ENCODE measurements at regions not wholly inside any gene's neighbourhood (a gene's known extent, or its start where the extent isn't known, plus 50 kb on each side); places are given as distances from the start of the nearest gene placed in this dataset.

DNA sequence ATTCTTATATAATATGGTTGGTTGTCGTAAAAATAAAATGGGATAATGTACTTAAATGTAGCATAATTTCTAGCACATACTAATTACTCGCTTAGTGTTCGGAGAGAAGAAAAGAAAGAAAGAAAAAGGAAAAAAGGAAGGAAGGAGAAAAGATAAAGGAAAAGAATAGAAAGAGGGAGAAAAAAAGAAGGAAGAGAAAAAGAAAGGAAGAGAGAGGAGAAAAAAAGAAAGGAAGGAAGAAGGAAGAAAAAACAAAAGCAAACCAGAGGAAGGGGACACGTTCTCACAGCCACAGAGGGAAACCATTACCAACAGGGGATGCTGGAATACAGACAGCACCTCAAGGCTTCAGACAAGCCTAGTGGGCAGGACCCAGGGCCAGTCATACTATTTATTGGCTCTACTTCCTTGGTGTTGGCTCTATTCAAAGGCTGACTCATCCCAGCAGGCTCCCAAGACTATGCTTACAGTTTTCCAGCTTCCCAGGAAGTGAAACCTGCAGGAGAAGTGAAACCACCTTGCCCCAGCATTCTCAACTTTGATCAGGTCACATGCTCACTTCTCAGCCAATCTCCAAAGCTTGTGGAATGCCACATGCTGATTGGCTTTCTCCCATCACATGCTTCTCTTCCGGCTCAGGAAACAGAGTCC, 273.5 kb upstream of the IRX5 start:
- no peaks in the 10 kb centered on the region for H3K36me3 ChIP-seq (ENCODE audit: control insufficient read depth in 2 of 2, insufficient read depth in 1 of 2, low read length in 2 of 2)
- H3K27ac ChIP-seq (ENCODE audit: extremely low read depth, low read depth, low read length) = no peak overlapping the region
- H3K9me3 ChIP-seq (ENCODE audit: control insufficient read depth, insufficient read depth, low read depth, low read length) = no peaks in the 10 kb centered on the region
- POLR2A ChIA-PET = interaction anchor here (0.5 kb wide), 1 partner anchor 69 kb away, joined by 3 read pairs; no protein-coding TSS in a partner anchor
- H3K4me3 ChIP-seq (ENCODE audit: low read depth, low read length) = no peak overlapping the region
- peaks cover 4% of the 10 kb centered on the region for H3K4me1 ChIP-seq (ENCODE audit: control insufficient read depth, insufficient read depth, low read length)
- CTCF ChIA-PET = interaction anchor here (0.6 to 1.2 kb wide), 2 partner anchors 48 to 300 kb away, joined by 3 to 4 read pairs; no protein-coding TSS in a partner anchor
- TF ChIP-seq GLIS2 (tag by site-specific recombination; IDR thresholded peaks at IDR 0.05) = no peak
- TF ChIP-seq ZNF530 (tag by site-specific recombination; IDR thresholded peaks at IDR 0.05; ENCODE audit: low read depth) = no peak
- no peak for TF ChIP-seq ZNF830 (tag by site-specific recombination; IDR thresholded peaks at IDR 0.05; ENCODE audit: low read depth)
- TF ChIP-seq ZFP41 (tag by site-specific recombination; IDR thresholded peaks at IDR 0.05; ENCODE audit: borderline replicate concordance) = no peak
- TF ChIP-seq, protein P1, sequence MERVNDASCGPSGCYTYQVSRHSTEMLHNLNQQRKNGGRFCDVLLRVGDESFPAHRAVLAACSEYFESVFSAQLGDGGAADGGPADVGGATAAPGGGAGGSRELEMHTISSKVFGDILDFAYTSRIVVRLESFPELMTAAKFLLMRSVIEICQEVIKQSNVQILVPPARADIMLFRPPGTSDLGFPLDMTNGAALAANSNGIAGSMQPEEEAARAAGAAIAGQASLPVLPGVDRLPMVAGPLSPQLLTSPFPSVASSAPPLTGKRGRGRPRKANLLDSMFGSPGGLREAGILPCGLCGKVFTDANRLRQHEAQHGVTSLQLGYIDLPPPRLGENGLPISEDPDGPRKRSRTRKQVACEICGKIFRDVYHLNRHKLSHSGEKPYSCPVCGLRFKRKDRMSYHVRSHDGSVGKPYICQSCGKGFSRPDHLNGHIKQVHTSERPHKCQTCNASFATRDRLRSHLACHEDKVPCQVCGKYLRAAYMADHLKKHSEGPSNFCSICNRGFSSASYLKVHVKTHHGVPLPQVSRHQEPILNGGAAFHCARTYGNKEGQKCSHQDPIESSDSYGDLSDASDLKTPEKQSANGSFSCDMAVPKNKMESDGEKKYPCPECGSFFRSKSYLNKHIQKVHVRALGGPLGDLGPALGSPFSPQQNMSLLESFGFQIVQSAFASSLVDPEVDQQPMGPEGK (tag by site-specific recombination; IDR thresholded peaks at IDR 0.05) = no peak
- TF ChIP-seq ZNF133 (tag by site-specific recombination; IDR thresholded peaks at IDR 0.05) = no peak
- TF ChIP-seq, protein P2, sequence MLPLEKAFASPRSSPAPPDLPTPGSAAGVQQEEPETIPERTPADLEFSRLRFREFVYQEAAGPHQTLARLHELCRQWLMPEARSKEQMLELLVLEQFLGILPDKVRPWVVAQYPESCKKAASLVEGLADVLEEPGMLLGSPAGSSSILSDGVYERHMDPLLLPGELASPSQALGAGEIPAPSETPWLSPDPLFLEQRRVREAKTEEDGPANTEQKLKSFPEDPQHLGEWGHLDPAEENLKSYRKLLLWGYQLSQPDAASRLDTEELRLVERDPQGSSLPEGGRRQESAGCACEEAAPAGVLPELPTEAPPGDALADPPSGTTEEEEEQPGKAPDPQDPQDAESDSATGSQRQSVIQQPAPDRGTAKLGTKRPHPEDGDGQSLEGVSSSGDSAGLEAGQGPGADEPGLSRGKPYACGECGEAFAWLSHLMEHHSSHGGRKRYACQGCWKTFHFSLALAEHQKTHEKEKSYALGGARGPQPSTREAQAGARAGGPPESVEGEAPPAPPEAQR (tag by site-specific recombination; IDR thresholded peaks at IDR 0.05) = no peak
- no peak for TF ChIP-seq ZNF843 (tag by site-specific recombination; IDR thresholded peaks at IDR 0.05)
- no peak for TF ChIP-seq ZNF561 (tag by site-specific recombination; IDR thresholded peaks at IDR 0.05; ENCODE audit: borderline replicate concordance)
- no peak for TF ChIP-seq BCL11A (tag by site-specific recombination; IDR thresholded peaks at IDR 0.05; ENCODE audit: low read depth)
- no peak for TF ChIP-seq HOXD13 (CRISPR knock-in tag; IDR thresholded peaks at IDR 0.05; ENCODE audit: borderline replicate concordance)
- TF ChIP-seq ZNF221 (tag by site-specific recombination; IDR thresholded peaks at IDR 0.05; ENCODE audit: borderline replicate concordance) = no peak
- TF ChIP-seq, protein P3, sequence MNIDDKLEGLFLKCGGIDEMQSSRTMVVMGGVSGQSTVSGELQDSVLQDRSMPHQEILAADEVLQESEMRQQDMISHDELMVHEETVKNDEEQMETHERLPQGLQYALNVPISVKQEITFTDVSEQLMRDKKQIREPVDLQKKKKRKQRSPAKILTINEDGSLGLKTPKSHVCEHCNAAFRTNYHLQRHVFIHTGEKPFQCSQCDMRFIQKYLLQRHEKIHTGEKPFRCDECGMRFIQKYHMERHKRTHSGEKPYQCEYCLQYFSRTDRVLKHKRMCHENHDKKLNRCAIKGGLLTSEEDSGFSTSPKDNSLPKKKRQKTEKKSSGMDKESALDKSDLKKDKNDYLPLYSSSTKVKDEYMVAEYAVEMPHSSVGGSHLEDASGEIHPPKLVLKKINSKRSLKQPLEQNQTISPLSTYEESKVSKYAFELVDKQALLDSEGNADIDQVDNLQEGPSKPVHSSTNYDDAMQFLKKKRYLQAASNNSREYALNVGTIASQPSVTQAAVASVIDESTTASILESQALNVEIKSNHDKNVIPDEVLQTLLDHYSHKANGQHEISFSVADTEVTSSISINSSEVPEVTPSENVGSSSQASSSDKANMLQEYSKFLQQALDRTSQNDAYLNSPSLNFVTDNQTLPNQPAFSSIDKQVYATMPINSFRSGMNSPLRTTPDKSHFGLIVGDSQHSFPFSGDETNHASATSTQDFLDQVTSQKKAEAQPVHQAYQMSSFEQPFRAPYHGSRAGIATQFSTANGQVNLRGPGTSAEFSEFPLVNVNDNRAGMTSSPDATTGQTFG (tag by site-specific recombination; IDR thresholded peaks at IDR 0.05; ENCODE audit: borderline replicate concordance) = no peak
- TF ChIP-seq ZNF707 (tag by site-specific recombination; IDR thresholded peaks at IDR 0.05) = no peak
- TF ChIP-seq, protein P4, sequence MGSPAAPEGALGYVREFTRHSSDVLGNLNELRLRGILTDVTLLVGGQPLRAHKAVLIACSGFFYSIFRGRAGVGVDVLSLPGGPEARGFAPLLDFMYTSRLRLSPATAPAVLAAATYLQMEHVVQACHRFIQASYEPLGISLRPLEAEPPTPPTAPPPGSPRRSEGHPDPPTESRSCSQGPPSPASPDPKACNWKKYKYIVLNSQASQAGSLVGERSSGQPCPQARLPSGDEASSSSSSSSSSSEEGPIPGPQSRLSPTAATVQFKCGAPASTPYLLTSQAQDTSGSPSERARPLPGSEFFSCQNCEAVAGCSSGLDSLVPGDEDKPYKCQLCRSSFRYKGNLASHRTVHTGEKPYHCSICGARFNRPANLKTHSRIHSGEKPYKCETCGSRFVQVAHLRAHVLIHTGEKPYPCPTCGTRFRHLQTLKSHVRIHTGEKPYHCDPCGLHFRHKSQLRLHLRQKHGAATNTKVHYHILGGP (tag by site-specific recombination; IDR thresholded peaks at IDR 0.05) = no peak
- 0 out of 2 replicates have a peak, but pooled peaks have one; percentile 17 for TF ChIP-seq SP7 (tag by site-specific recombination; IDR thresholded peaks at IDR 0.05)
- TF ChIP-seq ZNF138 (tag by site-specific recombination; IDR thresholded peaks at IDR 0.05; ENCODE audit: borderline replicate concordance) = no peak
- TF ChIP-seq ZXDB (tag by site-specific recombination; IDR thresholded peaks at IDR 0.05) = peak; percentile 38; the same call in 1 of the 2 replicates
- no peak for TF ChIP-seq EGR2 (tag by site-specific recombination; IDR thresholded peaks at IDR 0.05; ENCODE audit: low read depth)
- no peak for TF ChIP-seq ZNF677 (tag by site-specific recombination; IDR thresholded peaks at IDR 0.05)
- TF ChIP-seq ZNF776 (tag by site-specific recombination; IDR thresholded peaks at IDR 0.05; ENCODE audit: borderline replicate concordance) = 0 out of 2 replicates have a peak, but pooled peaks have one; percentile 41
- peak; percentile 91 for TF ChIP-seq ZNF366 (tag by site-specific recombination; conservative IDR thresholded peaks at IDR 0.05)
- no peak for TF ChIP-seq ZNF629 (tag by site-specific recombination; IDR thresholded peaks at IDR 0.05)
- TF ChIP-seq ZNF214 (tag by site-specific recombination; IDR thresholded peaks at IDR 0.05; ENCODE audit: borderline replicate concordance) = no peak
